ENCODE measurements at regions not wholly inside any gene's neighbourhood (a gene's known extent, or its start where the extent isn't known, plus 50 kb on each side); places are given as distances from the start of the nearest gene placed in this dataset.

DNA sequence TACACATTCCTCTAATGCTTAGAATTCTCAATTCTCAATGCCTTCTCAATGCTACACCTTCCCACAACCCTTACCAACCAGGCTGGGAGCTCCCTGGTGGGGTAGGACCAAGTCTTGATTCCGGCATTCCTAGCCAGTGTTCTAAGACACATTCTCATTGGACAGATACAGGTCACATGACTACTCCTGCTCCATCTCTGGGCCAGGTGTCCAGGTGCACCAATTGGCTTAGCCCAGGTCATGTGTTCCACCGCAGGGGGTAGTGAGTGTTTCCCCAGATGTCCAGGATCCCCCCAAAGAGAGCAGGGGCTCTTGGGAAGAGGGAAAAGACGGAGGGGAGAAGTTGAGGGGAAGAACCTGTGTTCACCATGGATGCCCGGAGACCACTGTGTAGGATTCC is 58.7 kb upstream of the MLN start:
- no peak for DNase-seq

DNA sequence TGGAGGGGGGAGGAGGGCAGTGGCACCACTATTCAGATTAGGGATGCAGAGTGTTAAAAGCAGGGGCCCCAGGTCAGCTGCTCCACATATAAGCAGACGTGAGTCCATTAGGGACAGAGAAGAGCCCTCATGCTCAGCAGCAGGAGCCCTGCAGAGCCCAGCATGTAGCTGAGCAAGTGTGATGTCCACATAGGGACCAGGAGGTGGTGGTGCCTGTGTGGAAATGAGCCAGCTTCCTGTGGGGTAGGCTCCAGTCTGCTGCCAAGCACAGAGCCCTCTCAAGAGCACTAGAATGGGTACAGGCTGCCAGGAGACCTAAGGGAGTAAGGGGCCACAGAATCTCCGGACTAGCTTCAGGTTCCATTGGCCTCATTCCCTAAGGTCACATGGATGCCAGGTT is 57.9 kb upstream of the MLN start:
- DNase-seq, result no peak

DNA sequence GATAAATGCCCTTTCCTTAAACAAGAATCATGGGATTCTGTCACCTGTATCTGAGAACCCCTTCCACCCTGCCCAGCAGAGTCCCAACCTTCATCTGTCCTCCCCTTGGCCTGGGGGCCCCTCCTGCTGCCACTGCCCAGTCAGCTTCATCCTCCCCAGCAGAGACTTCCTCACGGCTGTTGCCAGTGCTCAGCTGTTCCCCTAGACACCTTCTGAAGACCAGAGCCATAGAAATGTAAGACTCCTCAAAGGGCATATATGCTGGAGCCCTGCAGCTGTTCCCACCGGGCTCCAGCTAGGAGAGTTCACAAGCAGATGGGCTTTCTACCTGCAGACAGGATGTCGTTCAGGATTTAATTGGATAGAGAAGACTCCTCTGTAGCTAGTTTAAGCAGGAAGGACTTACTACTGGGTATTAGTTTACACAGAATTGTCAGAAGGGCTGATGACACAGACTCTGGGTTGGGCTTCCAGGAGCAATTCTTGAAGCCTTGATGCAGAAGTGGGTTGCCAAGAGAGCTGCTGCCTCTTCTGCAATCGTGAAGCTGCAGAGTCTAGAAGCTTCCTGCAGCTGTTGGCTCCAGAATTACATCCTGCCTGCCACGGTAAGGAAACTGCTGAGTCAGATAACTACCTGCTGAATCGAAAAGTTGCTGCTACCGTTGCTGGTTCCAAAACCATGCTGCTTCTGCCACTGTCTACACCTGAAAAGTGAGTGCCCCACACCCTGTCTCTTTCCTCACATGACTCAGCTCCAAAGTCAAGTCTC is 57.1 kb upstream of the MLN start:
- DNase-seq, result peak in 2 of 4 experiments; percentile 12 to 16

DNA sequence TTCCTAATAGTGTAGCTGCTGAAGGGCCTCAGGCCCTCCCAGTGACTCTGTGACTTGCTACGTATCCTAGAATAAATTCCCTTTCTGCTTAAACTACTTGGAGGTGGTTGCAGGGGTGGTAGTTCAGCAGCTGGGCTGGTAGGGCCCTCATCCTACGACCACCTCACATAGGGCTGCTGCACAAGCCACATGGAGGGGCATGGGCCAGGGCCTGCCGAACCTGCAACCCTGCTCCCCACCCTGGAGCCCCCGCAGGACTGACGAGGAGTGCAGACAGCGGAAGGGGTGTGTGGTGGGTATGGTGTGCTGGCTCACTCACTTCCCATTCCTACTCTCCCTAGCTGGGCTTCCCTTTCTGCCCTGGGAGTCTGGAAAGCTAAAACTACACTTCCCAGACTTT is 56.2 kb upstream of the MLN start:
- DNase-seq, result no peak

DNA sequence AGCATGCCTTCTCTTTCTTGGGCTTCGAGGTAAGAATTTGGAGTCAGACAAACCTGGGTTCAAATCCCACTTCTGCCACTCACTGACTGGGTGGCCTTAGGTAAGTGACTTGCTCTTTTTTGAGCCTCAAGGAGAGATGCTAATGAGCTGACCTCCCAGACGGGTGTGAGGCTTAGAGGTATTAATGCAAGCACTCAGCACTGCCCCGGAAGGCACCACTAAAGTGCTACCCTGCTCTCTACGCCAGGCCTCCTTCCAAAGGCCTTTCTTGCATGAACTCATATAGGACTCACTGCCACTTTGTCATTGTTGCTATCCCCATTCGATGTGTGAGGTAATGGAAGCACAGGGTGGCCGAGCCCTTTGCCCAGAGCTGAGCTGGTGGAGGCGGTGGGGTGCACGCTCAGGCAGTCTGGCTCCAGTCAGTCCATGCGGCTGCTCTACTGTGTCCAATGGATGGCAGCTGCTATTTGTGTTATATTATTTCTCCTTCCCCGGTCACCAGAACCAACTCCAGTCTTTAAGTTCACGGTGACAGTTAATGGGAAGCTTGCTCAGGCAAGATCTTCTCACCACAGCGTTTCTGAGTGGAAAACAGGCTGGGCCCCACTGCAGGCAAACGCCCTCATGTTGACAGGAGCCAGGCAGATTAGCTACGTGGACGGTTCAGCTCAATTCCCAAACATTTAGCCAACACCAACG is 55.2 kb upstream of the MLN start:
- DNase-seq, result no peak

DNA sequence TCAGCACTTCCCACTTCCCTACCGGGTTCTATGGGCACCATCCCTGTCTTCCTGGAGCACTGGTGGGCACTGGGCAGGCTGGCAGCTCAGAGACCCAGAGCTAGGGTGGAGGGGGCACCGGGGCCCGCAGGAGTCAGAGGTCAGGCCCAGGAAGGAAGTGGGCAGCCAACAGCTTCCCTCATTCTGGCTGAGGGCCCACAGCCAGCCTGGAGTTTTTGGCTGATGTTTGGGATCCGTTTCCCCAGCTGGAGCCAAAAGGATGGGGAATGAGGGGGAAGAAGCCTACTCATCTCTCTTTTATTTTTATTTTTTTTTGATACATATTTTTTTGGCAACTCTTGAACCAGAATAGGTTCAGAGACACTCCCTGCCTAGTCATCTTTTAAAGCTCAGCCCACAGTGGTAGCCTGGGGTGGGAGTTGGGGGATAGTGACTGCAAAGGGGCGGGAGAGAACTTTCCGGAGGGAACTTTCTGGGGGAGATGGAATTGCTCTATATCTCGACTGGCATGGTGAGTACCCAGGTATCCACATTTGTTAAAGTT is 54.2 kb upstream of the MLN start:
- no peak for DNase-seq

DNA sequence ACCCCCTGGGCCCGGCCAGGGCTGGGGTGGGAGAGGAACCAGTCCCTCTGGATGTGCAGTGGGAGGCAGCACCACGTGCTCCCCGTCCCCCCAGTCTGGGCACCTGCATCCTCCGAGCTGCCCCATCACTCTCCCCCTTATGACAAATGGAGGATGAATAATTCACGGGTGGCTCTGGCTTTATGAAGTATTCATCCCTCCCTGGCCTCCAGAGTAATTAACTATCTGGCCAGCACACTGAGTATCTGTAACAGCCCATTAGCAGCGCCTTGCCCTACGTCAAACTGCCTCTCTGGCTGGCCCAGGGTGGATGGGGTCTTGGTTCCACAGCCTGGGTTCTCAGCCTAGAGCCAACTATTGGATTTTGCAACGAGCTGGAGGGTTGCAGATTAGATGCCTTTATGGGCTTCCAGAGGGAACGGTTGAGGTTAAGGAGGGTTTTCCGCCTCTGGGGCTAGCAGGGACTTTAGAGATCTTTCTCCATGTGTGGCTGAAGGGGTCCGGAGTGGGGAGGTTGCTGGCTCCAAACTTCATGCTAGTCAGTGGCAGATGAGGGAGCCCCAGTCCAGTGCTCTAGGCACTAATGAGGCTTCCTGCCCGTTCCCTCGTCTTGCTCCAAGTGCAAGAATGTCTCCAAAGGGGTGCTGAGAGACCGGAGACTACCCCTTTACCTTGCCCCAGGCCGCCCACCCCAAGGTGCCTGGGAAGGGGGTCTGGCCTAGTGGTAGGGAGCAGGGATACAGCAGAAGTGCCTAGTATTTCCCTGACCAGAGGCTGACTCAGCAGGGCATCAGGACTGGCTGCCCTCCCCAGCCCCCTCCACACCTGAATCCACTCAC is 53.5 kb upstream of the MLN start:
- no peak for DNase-seq

DNA sequence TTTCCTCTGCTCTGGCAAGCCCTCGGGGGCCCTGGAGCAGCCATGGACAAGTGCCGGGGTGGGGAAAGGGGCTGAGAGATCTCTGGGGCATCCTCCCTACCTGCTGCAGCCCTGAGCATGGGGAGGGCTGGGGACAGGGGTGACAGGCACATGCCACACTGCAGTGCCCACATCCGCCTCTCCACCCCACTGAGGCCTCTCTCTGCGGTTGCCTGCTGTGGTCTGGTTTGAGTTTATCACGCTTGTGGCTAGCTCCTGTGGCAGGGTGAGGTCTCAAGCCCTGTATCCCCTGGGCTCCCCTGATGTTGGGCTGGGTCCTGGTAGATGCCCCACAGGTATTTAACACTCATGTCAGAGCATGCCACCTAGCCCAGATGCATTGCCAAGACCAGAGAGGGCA is 52.9 kb upstream of the MLN start:
- peak in 2 of 4 experiments; percentile 28 to 56 for DNase-seq

DNA sequence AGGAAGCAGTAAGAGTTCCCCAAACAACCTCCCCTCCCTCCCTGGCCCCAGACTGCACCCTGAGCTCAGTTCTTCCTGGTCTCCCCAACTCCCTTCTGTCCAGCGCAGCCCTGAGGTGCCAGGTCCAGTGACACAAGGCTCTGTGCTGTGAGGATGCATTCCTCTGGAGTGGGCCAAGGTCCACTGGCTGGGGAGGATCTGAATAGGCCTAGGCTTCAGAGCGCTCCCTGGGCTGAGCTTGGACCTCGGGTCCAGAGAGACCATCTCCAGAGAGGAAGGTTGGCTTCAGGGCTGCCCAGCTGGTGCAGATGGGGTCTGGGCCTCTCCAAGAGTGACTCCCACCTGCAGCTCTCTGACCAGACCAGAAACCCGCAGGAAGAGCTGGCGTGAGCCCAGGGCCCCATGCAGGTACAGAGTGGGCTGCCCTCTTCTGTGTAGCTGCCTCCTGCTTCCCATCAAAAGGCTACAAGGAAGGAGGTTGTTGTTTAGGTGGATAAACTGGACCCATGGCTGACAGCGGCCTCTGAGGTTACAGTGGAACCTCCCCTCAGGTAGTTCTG is 52.3 kb upstream of the MLN start:
- no peak for DNase-seq

DNA sequence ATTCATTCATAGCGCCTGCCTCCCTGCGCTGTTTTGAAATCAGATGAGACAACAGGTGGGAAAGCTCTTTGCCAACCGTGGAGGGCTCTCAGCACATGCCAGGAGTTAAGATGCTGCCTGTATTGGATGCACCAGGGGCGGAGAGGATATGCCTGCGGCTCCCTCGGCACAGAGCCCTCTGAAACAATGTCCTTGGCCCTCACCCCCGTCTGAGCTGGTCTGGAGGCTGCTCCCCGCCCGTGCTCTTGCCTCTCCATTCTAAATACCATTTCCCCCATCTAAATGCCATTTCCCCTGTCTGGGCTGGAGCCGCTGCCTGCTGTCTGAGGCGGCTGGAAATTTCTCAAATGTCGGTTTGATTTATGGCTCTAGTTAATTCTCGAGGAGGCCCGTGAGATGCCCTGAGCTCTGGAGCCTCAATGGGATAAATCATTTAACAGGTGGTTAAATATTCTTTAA is 50.8 kb upstream of the MLN start:
- no peak for DNase-seq

DNA sequence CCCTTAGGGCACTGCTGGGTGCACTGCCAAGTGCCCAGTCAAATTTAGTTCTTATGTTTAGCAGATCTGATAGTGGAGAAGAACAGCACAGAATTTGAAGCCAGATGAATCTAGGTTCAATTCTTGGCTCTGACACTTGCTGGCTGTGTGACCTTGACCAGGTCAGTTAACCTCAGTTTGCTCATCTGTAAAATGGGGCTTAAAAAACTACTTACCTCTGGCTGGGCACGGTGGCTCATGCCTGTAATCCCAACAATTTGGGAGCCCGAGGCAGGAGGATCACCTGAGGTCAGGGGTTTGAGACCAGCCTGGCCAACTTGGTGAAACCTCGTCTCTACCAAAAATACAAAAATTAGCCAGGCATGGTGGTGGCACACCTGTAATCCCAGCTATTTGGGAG is 49.9 kb upstream of the MLN start:
- DNase-seq, result no peak
